Hypothalamus (tissue), 51 donors: ENCODE measurements at regions not wholly inside any gene's neighbourhood (a gene's known extent, or its start where the extent isn't known, plus 50 kb on each side); places are given as distances from the start of the nearest gene placed in this dataset.
"Not testable (repeated sequence)": the region's sequence is repeated elsewhere in the genome, so short reads cannot be mapped to it uniquely, and the experiment has no call there.

ENCODE experiments used
- DNase-seq, 51 donors: peaks; one replicate each; lab custom pipeline; 2025; lab: John Stamatoyannopoulos, UW

GRCh38 chrX:42290608-42291007, 367.3 kb upstream of the CASK start:
- no peak for DNase-seq

- DNase-seq: no peak
These were observed 366.4 kb upstream of the CASK start for GRCh38 chrX:42289492-42290385.

GRCh38 chrX:42285681-42286080, 362.3 kb upstream of the CASK start:
- not testable (repeated sequence) for DNase-seq

GRCh38 chrX:42276982-42277690, 353.8 kb upstream of the CASK start:
- DNase-seq: no peak

GRCh38 chrX:42274151-42274550, 350.8 kb upstream of the CASK start:
- DNase-seq: no peak

GRCh38 chrX:42273387-42273786, 350.0 kb upstream of the CASK start:
- DNase-seq: no peak

GRCh38 chrX:42269186-42269585, 345.8 kb upstream of the CASK start:
- no peak for DNase-seq

GRCh38 chrX:42260854-42261253, 337.5 kb upstream of the CASK start:
- no peak for DNase-seq

- no peak for DNase-seq
These were observed 324.9 kb upstream of the CASK start for GRCh38 chrX:42248226-42248625.

GRCh38 chrX:42247241-42247640, 323.9 kb upstream of the CASK start:
- DNase-seq: no peak

GRCh38 chrX:42246814-42247213, 323.5 kb upstream of the CASK start:
- DNase-seq: peak in 1 of 51 donors; percentile 2

- no peak for DNase-seq
These were observed 318.6 kb upstream of the CASK start for GRCh38 chrX:42242004-42242403.

GRCh38 chrX:42241421-42241820, 318.1 kb upstream of the CASK start:
- DNase-seq: no peak

- DNase-seq: no peak
These were observed 314.6 kb upstream of the CASK start for GRCh38 chrX:42237956-42238355.

GRCh38 chrX:42229533-42229932, 306.2 kb upstream of the CASK start:
- DNase-seq: no peak

- DNase-seq: no peak
These were observed 297.3 kb upstream of the CASK start for GRCh38 chrX:42220666-42221065.

GRCh38 chrX:42220083-42220482, 296.7 kb upstream of the CASK start:
- DNase-seq: no peak

- DNase-seq: no peak
These were observed 295.9 kb upstream of the CASK start for GRCh38 chrX:42219231-42219630.

GRCh38 chrX:42195506-42195905, 272.2 kb upstream of the CASK start:
- DNase-seq: no peak

GRCh38 chrX:42189576-42189975, 266.2 kb upstream of the CASK start:
- DNase-seq: peak in 1 of 51 donors; percentile 1

GRCh38 chrX:42188730-42189129, 265.4 kb upstream of the CASK start:
- DNase-seq: no peak

GRCh38 chrX:42176789-42177188, 253.4 kb upstream of the CASK start:
- no peak for DNase-seq
